ENCODE measurements at regions not wholly inside any gene's neighbourhood (a gene's known extent, or its start where the extent isn't known, plus 50 kb on each side); places are given as distances from the start of the nearest gene placed in this dataset.

DNA sequence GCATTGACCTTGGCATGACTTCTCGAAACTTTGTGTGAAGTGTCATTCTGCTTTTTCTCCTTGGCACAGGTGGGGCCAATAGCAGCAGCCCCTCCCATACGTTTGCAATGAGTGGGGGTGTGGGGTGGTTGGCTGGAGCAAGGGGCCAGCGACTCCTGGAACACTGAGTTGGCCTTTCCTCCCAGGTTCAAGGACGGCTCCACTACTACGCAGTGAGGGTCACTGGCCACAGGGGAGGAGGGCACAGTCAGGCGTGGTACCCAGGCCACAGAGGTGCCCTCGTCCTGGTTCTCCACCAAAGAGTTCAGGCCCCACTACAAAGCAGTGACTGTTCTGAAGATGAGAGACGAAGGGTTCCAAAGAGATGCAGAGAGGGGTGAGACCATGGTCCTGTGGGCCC lies 70.6 kb upstream of the OTOS start:
- Histone ChIP-seq H3K4me1 (ENCODE audit: control insufficient read depth, insufficient read depth, low read length) (no peaks in the 10 kb centered on the region), H3K36me3 (ENCODE audit: insufficient read depth, low read length) (no peaks in the 10 kb centered on the region), H3K4me2 (ENCODE audit: low read length) (no peak overlapping the region), H3K9me3 (replicated peaks; ENCODE audit: low read length) (no peaks in the 10 kb centered on the region), H3K9ac (ENCODE audit: low read depth, low read length) (no peak overlapping the region), H3K27me3 (ENCODE audit: control insufficient read depth, insufficient read depth, low read length) (peaks cover 14% of the 10 kb centered on the region), H3K4me3 (ENCODE audit: low read length) (no peak overlapping the region)

DNA sequence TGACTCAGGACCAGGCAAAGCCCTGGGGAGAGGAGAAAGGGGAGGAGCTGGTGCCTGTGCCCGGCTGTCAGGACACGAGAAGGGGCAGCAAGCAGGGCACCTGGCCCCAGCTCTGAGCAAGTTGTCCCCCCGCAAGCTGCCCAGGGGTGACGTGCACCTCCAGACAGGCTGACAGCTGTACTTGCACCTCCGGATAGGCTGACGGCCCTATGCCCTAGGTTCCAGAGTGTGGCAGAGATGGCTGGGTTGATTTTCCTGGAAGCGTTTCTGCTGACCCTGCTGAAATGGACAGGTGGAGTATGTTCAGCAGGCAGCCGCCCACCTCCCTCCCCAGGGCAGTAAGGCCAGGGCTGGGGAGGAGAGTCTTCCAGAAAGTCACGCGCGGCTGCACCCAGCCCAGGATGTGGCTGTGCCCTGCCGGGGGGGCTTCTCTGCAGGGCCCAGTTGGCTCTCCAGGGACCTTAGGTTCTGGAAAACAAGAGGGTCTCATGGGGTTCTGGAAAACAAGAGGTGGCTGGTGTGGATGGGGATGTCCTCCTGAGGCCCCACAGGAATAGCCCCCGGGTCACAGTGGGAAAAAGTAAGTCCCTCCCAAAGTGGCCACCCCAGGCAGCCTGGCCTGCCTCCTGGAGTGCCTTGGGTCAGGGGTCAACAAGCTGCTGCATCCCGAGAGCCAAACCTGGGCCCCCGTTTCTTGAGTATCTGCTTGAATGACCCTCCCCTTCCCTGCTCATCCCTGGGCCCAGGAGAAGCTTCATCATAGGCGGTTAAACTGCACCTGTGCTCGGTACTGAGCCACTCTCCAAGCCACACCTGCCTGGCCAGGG lies 71.4 kb upstream of the OTOS start:
- no peaks in the 10 kb centered on the region for H3K4me1 ChIP-seq (ENCODE audit: control insufficient read depth, insufficient read depth, low read length)
- H3K9ac ChIP-seq (ENCODE audit: low read depth, low read length), result no peak overlapping the region
- H3K9me3 ChIP-seq (replicated peaks; ENCODE audit: low read length), result no peaks in the 10 kb centered on the region
- no peak overlapping the region for H3K4me2 ChIP-seq (ENCODE audit: low read length)
- H3K36me3 ChIP-seq (ENCODE audit: insufficient read depth, low read length), result no peaks in the 10 kb centered on the region
- no peak overlapping the region for H3K4me3 ChIP-seq (ENCODE audit: low read length)
- peaks cover 14% of the 10 kb centered on the region for H3K27me3 ChIP-seq (ENCODE audit: control insufficient read depth, insufficient read depth, low read length)

- H3K27me3 ChIP-seq (ENCODE audit: control insufficient read depth, insufficient read depth, low read length), result peaks cover 14% of the 10 kb centered on the region
- H3K4me2 ChIP-seq (ENCODE audit: low read length), result no peak overlapping the region
- H3K4me3 ChIP-seq (ENCODE audit: low read length), result no peak overlapping the region
- H3K4me1 ChIP-seq (ENCODE audit: control insufficient read depth, insufficient read depth, low read length), result no peaks in the 10 kb centered on the region
- no peaks in the 10 kb centered on the region for H3K36me3 ChIP-seq (ENCODE audit: insufficient read depth, low read length)
- no peak overlapping the region for H3K9ac ChIP-seq (ENCODE audit: low read depth, low read length)
- H3K9me3 ChIP-seq (replicated peaks; ENCODE audit: low read length), result no peaks in the 10 kb centered on the region
Observed at GRCh38 chr2:240212425-240213225, 72.2 kb upstream of the OTOS start.

DNA sequence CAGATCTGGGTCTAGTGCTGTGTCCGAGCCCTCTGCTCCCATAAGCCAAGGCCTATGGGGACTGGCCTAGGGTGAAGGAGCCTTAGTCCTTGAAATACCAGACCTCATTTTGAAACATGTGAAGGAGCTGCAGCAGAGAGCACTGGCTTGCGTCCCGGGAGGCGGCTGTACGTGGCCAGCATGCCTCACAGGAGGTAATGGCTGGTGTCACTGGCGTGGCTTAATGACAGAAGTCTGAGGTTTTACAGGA lies 72.7 kb upstream of the OTOS start:
- H3K9ac ChIP-seq (ENCODE audit: low read depth, low read length), result no peak overlapping the region
- no peak overlapping the region for H3K4me3 ChIP-seq (ENCODE audit: low read length)
- H3K9me3 ChIP-seq (replicated peaks; ENCODE audit: low read length), result no peaks in the 10 kb centered on the region
- H3K4me2 ChIP-seq (ENCODE audit: low read length), result no peak overlapping the region
- H3K4me1 ChIP-seq (ENCODE audit: control insufficient read depth, insufficient read depth, low read length), result no peaks in the 10 kb centered on the region
- H3K36me3 ChIP-seq (ENCODE audit: insufficient read depth, low read length), result no peaks in the 10 kb centered on the region
- H3K27me3 ChIP-seq (ENCODE audit: control insufficient read depth, insufficient read depth, low read length), result peaks cover 20% of the 10 kb centered on the region

DNA sequence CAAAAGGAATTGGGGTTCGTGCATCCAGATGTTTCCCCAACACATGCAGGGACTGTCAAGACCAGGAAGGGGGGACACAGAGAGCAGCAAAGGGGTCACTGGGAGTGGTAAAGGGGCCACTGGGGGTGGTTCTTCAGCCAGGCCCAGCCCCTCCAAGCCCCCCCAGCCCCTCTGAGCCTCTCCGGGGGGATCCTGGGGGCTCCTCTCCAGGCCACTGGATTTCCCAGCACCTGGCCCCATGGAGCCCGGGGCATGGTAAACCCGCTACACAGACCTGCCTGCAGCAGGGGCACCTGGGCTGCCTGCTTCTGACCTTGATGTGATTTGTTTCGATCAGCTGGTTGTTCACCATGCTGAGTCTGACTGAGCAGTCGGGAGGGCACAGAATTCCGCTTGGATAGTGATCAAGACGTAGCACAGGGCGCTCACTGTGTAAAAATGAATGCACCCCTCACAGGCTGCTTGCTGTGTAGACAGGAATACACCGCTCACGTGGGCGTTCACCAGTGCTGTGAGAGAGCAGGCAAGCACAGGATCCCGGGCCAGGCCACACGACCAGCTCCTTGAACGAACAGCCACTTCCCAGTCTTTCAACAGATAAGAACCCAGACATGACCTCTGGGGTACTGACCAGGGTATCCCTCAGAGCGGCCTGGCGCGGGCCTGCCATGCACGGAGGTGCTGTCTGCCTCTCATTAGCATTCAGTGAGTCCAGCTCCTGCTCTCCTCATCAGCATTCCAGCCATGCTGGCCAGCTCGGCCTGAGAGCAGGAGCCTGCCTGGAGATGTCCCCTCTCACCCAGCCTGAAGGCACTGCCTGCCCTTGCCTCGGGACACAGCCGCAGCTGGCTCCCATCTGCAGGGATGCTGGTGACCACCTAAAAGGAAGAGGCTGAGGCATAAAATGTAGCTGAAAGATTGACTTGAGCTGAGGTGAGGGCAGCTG lies 73.3 kb upstream of the OTOS start:
- H3K9me3 ChIP-seq (replicated peaks; ENCODE audit: low read length), result no peaks in the 10 kb centered on the region
- no peak overlapping the region for H3K9ac ChIP-seq (ENCODE audit: low read depth, low read length)
- H3K4me2 ChIP-seq (ENCODE audit: low read length), result no peak overlapping the region
- H3K27me3 ChIP-seq (ENCODE audit: control insufficient read depth, insufficient read depth, low read length), result peaks cover 21% of the 10 kb centered on the region
- H3K4me1 ChIP-seq (ENCODE audit: control insufficient read depth, insufficient read depth, low read length), result no peaks in the 10 kb centered on the region
- no peak overlapping the region for H3K4me3 ChIP-seq (ENCODE audit: low read length)
- no peaks in the 10 kb centered on the region for H3K36me3 ChIP-seq (ENCODE audit: insufficient read depth, low read length)

DNA sequence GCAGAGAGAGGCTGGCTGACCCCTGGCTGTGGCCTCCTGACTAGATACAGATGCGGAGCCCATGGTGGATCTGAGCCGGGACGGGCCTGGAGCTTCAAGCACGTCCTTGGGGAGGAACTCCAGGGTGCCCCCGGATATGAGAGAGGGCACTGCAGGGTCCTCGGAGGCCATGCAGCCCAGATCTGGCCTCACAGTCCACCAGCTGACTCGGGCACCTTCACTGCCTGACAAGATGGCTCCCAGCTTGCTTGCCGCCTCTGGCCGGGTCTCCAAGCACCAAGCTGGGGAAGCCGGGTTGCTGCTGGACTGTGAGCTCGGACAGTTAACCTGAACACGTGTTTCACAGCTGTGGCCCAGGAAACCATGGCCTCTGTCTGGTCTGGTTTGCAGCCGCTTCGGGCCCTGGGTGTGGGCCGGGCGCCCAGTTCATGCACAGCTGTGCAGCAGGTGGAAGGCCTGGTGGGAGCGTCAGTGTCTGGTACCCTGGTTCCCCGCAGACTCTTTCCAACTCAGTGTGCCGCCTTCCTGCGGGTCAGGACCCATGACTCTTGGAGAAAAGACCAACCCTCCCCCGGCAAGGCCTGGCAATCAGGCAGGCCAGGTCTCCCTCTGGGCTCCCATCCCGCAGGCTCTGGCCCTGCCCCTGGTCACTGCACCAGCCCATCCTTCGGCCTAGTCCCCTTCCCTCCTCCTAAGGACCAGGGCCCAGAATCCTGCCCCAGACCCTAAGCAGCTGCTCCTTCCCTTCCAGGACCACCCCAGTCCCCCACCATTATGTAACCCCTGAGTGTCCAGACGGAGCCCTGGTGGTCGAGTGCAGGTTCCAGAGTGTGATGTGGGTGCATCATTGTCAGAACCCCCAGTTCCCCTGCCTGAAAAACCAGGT lies 74.6 kb upstream of the OTOS start:
- peaks cover 28% of the 10 kb centered on the region for H3K27me3 ChIP-seq (ENCODE audit: control insufficient read depth, insufficient read depth, low read length)
- no peak overlapping the region for H3K9ac ChIP-seq (ENCODE audit: low read depth, low read length)

GRCh38 chr2:240215676-240216051 lies 75.2 kb upstream of the OTOS start:
- peaks cover 34% of the 10 kb centered on the region for H3K27me3 ChIP-seq (ENCODE audit: control insufficient read depth, insufficient read depth, low read length)
- no peak overlapping the region for H3K4me3 ChIP-seq (ENCODE audit: low read length)
- H3K36me3 ChIP-seq (ENCODE audit: insufficient read depth, low read length), result no peaks in the 10 kb centered on the region
- H3K9me3 ChIP-seq (replicated peaks; ENCODE audit: low read length), result no peaks in the 10 kb centered on the region
- no peak overlapping the region for H3K4me2 ChIP-seq (ENCODE audit: low read length)
- H3K9ac ChIP-seq (ENCODE audit: low read depth, low read length), result no peak overlapping the region
- H3K4me1 ChIP-seq (ENCODE audit: control insufficient read depth, insufficient read depth, low read length), result no peaks in the 10 kb centered on the region

More for the DNA sequence above, 74.6 kb upstream of the OTOS start:
- Histone ChIP-seq H3K9me3 (replicated peaks; ENCODE audit: low read length) (no peaks in the 10 kb centered on the region), H3K4me3 (ENCODE audit: low read length) (no peak overlapping the region), H3K4me1 (ENCODE audit: control insufficient read depth, insufficient read depth, low read length) (no peaks in the 10 kb centered on the region), H3K36me3 (ENCODE audit: insufficient read depth, low read length) (no peaks in the 10 kb centered on the region), H3K4me2 (ENCODE audit: low read length) (no peak overlapping the region)

DNA sequence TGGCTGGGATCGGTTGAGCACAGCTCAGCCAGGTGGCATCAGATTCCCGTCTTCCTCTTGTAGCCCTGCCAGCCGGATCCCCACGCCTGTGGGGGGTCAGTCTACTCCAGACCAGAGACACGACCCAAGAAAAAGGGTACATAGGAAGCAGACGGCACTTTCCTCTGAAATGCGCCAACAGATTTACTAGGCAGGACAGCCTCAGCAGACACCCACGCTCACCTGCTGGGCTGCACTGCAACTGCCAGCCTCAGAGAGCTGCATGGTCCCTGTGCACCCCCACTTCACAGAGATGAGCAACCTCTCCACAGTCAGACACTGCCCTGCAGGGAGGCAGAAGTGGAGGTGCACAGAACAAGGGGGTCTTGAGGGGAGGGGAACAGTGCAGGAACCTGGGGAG lies 75.7 kb upstream of the OTOS start:
- Histone ChIP-seq H3K27me3 (ENCODE audit: control insufficient read depth, insufficient read depth, low read length) (peaks cover 37% of the 10 kb centered on the region), H3K9me3 (replicated peaks; ENCODE audit: low read length) (no peaks in the 10 kb centered on the region), H3K4me1 (ENCODE audit: control insufficient read depth, insufficient read depth, low read length) (no peaks in the 10 kb centered on the region), H3K4me3 (ENCODE audit: low read length) (no peak overlapping the region), H3K9ac (ENCODE audit: low read depth, low read length) (no peak overlapping the region), H3K4me2 (ENCODE audit: low read length) (no peak overlapping the region), H3K36me3 (ENCODE audit: insufficient read depth, low read length) (no peaks in the 10 kb centered on the region)

GRCh38 chr2:240217431-240218301 lies 77.2 kb upstream of the OTOS start:
- Histone ChIP-seq H3K4me3 (ENCODE audit: low read length) (no peak overlapping the region), H3K9ac (ENCODE audit: low read depth, low read length) (no peak overlapping the region), H3K4me1 (ENCODE audit: control insufficient read depth, insufficient read depth, low read length) (no peaks in the 10 kb centered on the region), H3K9me3 (replicated peaks; ENCODE audit: low read length) (no peaks in the 10 kb centered on the region), H3K4me2 (ENCODE audit: low read length) (no peak overlapping the region), H3K36me3 (ENCODE audit: insufficient read depth, low read length) (no peaks in the 10 kb centered on the region), H3K27me3 (ENCODE audit: control insufficient read depth, insufficient read depth, low read length) (peaks cover 45% of the 10 kb centered on the region)

GRCh38 chr2:240219208-240219890 lies 78.9 kb upstream of the OTOS start:
- no peaks in the 10 kb centered on the region for H3K36me3 ChIP-seq (ENCODE audit: insufficient read depth, low read length)
- no peak overlapping the region for H3K4me2 ChIP-seq (ENCODE audit: low read length)
- peaks cover 54% of the 10 kb centered on the region for H3K27me3 ChIP-seq (ENCODE audit: control insufficient read depth, insufficient read depth, low read length)
- H3K4me1 ChIP-seq (ENCODE audit: control insufficient read depth, insufficient read depth, low read length), result no peaks in the 10 kb centered on the region
- H3K9me3 ChIP-seq (replicated peaks; ENCODE audit: low read length), result no peaks in the 10 kb centered on the region
- H3K9ac ChIP-seq (ENCODE audit: low read depth, low read length), result no peak overlapping the region
- H3K4me3 ChIP-seq (ENCODE audit: low read length), result no peak overlapping the region

Measured in skeletal muscle satellite cell (primary cell).